HG03060 (cell line): ENCODE measurements at regions not wholly inside any gene's neighbourhood (a gene's known extent, or its start where the extent isn't known, plus 50 kb on each side); places are given as distances from the start of the nearest gene placed in this dataset.

Experiments
- ATAC-seq: cut with Tn5 transposase; IDR thresholded peaks from one replicate; pipeline ENCODE4 v1.9.1; 2021; ENCODE audit warnings: low read depth, moderate number of reproducible peaks; ENCODE audit not compliant: unreplicated experiment

- ATAC-seq, result no peak
Measured at GRCh38 chr6:133688705-133689492, 200.0 kb upstream of the TCF21 start.

- ATAC-seq, result no peak
Measured at GRCh38 chr6:133689863-133690262, 199.1 kb upstream of the TCF21 start.

GRCh38 chr6:133693565-133693964 is 195.3 kb upstream of the TCF21 start:
- no peak for ATAC-seq

- no peak for ATAC-seq
Measured at GRCh38 chr6:133697185-133697584, 191.7 kb upstream of the TCF21 start.

GRCh38 chr6:133697666-133698065 is 191.2 kb upstream of the TCF21 start:
- ATAC-seq, result no peak

- ATAC-seq, result no peak
Measured at GRCh38 chr6:133698272-133698671, 190.6 kb upstream of the TCF21 start.

- ATAC-seq, result no peak
Measured at GRCh38 chr6:133699741-133700385, 189.1 kb upstream of the TCF21 start.

GRCh38 chr6:133701633-133702331 is 187.1 kb upstream of the TCF21 start:
- no peak for ATAC-seq

- no peak for ATAC-seq
Measured at GRCh38 chr6:133704371-133704770, 184.5 kb upstream of the TCF21 start.

GRCh38 chr6:133705066-133705465 is 183.8 kb upstream of the TCF21 start:
- no peak for ATAC-seq

GRCh38 chr6:133705731-133706130 is 183.2 kb upstream of the TCF21 start:
- ATAC-seq, result no peak

- ATAC-seq, result peak; percentile 56
Measured at GRCh38 chr6:133707456-133707855, 181.5 kb upstream of the TCF21 start.

- ATAC-seq, result no peak
Measured at GRCh38 chr6:133710826-133711225, 178.1 kb upstream of the TCF21 start.

- ATAC-seq, result no peak
Measured at GRCh38 chr6:133715270-133715669, 173.6 kb upstream of the TCF21 start.

- no peak for ATAC-seq
Measured at GRCh38 chr6:133724726-133725125, 164.2 kb upstream of the TCF21 start.

- ATAC-seq, result no peak
Measured at GRCh38 chr6:133726188-133726587, 162.7 kb upstream of the TCF21 start.

- ATAC-seq, result no peak
Measured at GRCh38 chr6:133730881-133731280, 158.0 kb upstream of the TCF21 start.

- no peak for ATAC-seq
Measured at GRCh38 chr6:133740218-133740617, 148.7 kb upstream of the TCF21 start.

GRCh38 chr6:133740816-133741215 is 148.1 kb upstream of the TCF21 start:
- no peak for ATAC-seq

- no peak for ATAC-seq
Measured at GRCh38 chr6:133741375-133741861, 147.5 kb upstream of the TCF21 start.

GRCh38 chr6:133743621-133744020 is 145.3 kb upstream of the TCF21 start:
- no peak for ATAC-seq
